Umbilical cord (tissue), 1 donor: ENCODE measurements at regions not wholly inside any gene's neighbourhood (a gene's known extent, or its start where the extent isn't known, plus 50 kb on each side); places are given as distances from the start of the nearest gene placed in this dataset.
A peak's percentile ranks its signal among the peaks of the same experiment; 100 is the strongest.
"Not testable (repeated sequence)": the region's sequence is repeated elsewhere in the genome, so short reads cannot be mapped to it uniquely, and the experiment has no call there.

Experiments used
- DNase-seq: peaks from one replicate; pipeline ENCODE4 v3.0.0-alpha.2; 2015; ENCODE audit warnings: low spot score

DNA sequence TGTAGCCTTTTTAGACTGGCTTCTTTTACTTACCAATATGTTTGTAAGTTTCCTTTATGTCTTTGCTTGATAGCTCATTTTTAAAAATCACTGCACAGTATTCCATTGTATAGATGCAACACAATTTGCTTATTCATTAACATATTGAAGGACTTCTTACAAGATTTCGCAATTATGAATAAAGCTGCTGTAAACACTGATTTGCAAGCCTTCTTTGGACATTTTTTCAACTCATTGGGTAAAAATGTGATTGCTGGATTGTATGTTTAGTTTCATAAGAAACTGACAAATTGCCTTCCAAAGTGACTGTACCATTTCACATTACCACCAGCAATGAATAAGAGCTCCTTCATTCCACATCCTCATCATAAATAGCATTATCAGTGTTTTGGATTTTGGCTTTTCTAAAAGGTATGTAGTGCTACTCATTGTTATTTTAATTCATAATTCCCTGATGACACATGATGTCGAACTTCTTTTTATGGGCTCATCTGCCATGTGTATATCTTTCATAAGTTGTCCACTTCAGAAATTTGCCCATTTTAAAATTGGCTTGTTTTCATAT lies 80.7 kb downstream of the TFAP2B start:
- DNase-seq = no peak

DNA sequence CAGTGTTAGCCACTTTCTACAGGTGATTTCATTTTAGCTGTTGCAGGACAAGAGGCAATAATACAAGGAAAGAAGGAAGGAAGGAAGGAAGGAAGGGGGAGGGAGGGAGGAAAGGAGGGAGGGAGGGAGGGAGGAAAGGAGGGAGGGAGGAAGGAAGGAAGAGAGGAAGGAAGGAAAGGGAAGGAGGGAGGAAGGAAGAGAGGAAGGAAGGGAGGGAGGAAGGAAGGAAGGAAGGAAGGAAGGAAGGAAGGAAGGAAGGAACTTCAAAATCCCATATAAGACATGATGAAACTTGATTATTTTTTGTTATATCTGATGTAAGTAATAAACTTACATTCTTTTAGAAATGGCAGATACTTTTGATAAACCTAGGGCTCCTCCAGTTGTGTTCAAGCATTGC lies 83.6 kb downstream of the TFAP2B start:
- no peak for DNase-seq

DNA sequence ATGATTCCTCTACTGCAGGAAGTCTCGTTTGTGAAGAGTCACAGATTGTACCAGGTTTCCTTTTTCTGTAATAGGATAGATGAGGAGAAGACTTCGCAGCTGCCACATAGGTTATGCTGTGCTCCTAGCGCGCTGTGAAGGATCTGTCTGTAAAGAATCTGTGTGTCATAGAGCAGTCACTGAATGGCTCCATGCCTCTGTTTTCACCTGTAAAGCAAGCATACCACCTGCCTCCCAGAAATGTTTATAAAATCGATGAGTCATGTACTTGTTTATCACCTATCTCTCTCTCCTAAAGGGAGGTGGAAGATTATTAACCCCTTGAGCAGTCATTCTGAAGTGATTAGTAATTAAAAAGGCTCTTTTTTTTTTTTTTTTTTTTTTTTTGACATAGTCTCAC lies 86.6 kb downstream of the TFAP2B start:
- DNase-seq = peak; percentile 22

DNA sequence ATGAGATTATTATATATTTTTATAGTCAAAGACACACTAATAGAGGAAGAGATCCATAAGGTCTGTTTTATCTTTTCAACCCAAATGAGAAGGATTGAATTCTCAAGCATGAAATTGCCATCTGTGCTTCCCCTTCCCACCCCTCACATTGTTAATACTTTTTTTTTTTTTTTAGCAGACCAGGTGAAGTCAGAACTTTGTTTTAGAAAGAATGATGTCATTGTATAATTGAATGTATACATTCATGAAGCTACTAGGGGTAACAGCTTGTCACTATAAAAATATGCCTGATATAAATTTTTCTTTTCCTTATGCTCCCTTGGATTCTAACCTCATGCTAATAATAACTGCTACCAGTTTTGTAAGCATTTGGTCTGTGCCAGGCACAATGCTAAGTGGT lies 88.9 kb downstream of the TFAP2B start:
- no peak for DNase-seq

DNA sequence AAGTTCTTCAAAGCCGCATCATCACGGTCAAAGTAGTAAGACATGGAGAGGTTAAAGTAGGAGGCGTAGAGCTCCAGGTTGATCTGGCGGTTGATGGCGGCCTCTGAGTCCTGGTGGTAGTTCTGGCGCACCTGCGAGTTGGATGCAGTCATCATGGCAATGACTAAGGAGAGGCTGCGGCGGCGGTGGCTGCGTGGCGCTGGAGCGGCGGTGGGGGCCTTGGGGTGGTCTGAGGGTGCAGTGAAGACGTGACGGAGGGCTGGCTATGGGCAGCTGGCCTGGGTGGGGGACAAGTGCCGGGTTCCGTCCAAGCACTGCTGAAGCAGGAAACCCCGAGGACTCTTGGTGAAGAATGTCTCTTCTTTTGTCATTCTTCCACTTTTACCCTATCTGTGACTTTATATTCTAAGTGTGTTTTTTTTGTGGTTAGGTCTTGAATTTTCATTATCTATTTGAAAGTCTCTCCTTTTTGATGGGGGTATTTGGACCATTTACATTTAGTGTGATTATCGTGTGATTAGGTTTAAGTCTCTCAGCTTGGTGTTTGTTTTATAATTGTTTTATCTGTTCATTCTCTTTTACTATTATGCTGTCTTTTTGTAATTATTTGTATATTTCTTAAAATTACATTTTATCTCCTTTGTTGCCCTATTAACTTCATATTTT lies 94.6 kb downstream of the TFAP2B start:
- no peak for DNase-seq

DNA sequence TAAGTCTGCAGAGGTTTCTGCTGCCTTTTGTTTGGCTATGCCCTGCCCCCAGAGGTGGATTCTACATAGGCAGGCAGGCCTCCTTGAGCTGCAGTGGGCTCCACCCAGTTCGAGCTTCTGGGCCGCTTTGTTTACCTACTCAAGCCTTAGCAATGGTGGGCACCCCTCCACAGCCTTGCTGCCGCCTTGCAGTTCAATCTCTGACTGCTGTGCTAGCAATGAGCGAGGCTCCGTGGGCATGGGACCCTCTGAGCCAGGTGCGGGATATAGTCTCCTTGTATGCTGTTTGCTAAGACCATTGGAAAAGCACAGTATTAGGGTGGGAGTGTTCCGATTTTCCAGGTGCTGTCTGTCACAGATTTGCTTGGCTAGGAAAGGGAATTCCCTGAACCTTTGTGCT lies 102.7 kb downstream of the TFAP2B start:
- not testable (repeated sequence) for DNase-seq

DNA sequence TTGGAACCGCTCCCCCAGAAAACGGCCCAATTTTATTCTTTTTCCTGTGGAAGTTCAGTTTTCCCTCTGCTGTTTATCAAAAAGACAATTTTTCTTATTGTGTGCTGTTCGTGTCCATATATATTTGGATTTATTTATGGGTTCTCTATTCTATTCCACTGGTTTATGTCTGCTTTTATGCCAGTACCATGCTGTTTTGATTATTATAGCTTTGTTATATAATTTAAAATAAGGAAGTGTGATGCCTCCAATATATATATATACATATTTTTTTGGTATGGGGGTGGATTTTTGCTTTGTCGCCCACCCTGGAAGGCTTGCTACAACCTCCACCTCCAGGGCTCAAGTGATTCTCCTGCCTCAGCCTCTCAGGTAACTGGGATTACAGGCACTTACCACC lies 103.3 kb downstream of the TFAP2B start:
- DNase-seq = no peak

DNA sequence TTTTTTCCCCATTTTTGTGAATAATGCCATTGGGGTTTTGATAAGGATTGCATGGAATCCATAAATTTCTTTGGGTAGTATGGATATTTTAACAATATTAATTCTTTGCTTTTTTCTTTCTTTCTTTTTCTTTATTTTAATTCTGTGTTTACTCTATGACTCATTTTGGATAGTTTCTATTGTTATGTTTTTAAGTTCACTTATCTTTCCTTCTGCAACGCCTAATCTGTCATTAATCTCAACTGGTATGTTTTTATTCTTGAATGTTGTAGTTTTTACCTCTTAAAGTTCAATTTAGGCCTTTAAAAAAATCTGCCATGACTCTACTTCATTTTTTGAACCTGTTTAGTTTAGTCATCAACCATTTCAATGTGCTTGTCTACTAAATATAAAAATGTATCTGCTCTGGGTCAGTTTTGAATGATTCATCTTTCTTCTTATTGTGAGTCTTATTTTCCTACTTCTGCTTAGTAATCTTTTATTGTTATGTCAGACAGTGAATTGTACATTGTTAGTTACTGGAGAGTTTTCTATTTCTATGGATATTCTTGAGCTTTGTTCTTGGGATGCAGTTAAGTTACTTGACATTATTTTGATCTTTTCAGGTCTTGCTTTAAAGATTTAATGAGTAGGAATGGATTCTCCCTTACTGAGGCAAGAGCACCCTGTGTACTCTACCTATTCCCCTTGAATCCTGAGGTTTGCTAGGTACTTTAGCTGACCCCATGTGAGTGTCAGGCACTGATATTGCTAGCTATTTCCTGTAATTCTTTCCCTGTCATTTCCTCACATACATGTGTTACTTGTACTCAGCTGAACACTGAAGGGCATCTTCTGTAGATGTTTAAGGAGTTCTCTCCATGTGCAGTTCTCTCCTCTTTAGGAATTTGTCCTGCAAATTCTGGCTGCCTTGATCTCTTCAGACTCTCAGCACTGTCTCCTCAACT lies 104.2 kb downstream of the TFAP2B start:
- DNase-seq = no peak

DNA sequence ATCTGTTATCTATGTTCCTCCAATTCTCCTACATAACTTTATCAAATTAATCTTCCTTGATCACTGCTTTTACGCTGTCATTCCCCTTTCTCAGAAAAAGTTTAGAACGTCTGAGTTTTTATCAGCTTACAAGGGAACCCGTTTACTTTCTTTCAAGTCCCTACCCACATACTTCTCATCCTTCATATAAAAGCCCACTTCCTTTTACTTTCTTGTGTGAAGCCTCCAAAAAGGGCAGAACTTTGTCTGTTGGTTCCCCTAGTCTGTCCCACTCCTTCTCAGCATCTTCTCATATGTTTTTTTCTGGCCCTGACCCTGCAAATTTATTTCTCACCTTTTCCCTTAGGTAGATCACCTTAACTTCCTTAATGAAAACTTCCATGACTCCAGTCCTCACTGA lies 106.1 kb downstream of the TFAP2B start:
- no peak for DNase-seq

DNA sequence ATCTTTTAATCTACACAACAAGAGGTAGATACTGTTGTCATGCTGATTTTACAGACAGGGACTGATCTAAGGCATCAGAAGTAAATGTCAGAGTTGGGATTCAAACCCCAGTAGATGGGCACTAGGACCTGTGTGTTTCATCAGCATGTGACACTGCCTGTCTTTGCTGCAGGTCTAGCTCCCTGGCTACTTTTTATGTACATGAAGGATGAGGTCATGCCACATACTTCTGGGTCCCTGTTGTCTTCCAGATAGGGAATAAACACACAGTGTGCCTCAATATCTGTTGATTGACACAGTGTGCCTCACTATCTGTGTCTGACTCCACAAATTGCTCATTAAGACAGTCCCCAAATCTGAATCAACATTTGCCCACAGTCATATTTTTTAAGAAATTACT lies 106.9 kb downstream of the TFAP2B start:
- DNase-seq = no peak

DNA sequence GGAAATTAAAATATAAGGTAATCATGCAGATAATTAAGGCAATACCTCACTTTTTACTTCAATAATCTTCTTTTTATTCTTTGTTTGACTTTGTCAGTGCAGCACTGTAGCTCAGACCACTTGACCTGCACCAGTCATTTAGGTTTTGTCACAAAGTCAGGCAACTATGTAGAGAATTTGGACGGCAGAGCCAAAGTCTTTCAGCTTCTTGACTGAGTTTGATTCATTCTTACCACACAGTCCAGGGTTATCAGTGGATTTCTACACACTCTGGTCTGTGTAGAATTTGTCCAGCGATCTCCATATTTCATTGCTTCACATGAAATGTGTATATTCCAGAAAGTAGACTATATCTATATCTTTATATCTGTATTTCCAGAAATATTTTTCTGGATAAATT lies 107.3 kb downstream of the TFAP2B start:
- peak; percentile 45 for DNase-seq

DNA sequence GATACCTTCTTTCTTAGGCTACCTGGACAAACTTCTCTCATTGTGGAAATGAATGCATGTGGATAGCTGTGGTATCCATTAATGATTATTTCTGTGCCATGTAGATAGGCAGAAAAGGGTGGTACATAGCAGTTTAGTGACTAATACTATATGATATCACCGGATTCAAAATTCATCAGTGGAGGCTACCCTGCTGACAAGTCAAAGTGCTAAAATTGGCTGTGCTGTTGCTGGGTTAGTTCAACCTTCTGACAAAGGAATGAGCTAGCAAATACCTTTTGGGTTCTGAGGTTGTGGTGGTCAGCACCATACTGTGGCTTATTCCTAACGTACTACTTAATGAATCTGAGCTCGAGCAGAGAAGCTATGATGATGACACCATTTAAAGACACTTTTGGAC lies 109.1 kb downstream of the TFAP2B start:
- no peak for DNase-seq

DNA sequence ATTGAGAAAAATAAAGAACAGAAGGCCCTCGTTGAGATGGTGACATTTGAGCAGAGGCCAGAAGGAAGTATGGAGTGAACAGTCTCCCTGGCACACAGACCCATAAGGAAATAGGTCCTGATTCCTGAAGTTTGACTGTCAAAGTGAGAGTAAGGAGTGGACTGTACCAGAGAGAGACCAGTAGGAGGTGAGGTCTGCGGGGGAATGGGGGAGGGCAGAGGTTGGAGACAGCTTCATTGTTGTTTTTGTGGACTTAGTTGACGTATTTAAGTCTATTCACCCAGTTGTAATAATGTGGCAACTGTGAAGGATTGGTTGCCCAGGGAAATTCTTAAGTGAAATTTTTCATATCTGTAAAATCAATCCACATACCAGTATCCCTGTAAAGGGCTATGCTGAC lies 110.7 kb downstream of the TFAP2B start:
- no peak for DNase-seq

DNA sequence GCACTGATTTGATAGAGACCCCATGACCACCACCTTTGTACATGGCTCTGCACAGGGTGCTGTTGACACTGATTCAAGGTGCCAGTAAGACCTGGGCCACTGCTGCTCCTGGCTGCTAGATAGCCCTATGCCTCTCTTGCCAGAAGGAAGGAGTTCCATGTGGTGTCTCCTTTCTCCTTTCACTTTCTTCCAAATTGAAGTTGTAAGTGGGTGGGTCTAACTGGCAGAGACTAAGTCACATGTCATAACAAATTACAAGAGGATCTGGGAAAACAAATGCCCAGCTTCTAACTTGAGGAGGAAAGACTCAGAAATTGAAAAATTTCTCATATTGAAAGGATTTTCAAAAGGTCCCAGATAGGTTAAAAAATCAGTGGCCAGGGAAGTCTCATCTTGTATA lies 116.8 kb downstream of the TFAP2B start:
- no peak for DNase-seq

DNA sequence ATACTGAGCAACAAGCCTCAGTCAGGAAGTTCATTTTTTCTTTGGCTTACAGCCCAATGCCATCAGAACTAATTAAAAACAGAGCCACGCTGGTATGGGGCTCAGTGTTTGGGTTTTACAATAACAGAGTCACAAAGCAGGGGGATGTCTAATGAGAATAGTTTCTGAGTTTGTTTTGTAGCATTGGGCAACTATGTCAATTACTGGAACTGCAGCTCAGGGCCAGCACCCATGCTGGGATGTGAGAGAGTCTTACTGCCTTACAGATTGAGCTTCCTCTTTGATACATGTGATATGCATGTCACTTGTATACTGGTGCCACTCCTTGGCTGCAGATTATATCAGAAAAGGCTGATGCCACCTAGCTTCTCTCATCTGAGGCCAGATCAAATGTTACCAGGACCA lies 117.6 kb downstream of the TFAP2B start:
- DNase-seq = peak; percentile 18

DNA sequence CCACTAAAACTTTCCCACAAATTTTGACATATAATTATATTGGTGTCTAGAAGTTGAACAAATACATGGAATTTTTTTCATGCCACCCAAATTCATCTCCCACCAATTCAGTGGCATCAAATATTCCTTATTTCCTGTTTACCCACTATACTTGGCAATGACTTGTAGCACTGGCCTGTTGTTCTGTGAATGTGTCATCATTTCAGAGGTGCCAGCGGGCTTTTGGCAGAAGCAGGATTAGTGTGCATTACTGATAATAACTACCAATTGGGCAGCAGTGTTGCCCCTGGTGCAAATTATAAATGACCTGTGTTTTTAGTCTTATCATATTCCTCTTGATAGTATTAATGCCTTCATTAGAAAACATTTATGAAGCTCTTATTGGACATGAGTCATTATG lies 121.3 kb downstream of the TFAP2B start:
- no peak for DNase-seq

DNA sequence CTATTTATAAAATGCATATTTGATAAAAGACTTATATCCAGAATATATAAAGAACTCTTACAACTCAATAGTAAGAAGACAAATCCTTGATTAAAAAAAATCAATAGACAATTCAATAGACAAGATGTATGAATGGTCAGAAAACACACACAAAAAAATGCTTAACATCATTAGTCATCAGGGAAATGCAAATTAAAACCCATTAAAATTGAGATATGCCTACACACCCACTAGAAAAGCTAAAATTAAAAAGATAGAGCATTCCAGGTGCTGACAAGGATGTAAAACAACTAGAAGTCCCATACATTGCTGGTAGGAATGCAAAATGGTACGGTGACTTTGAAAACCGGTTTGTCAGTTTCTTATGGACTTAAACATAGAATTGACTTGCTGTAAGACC lies 127.1 kb downstream of the TFAP2B start:
- no peak for DNase-seq

DNA sequence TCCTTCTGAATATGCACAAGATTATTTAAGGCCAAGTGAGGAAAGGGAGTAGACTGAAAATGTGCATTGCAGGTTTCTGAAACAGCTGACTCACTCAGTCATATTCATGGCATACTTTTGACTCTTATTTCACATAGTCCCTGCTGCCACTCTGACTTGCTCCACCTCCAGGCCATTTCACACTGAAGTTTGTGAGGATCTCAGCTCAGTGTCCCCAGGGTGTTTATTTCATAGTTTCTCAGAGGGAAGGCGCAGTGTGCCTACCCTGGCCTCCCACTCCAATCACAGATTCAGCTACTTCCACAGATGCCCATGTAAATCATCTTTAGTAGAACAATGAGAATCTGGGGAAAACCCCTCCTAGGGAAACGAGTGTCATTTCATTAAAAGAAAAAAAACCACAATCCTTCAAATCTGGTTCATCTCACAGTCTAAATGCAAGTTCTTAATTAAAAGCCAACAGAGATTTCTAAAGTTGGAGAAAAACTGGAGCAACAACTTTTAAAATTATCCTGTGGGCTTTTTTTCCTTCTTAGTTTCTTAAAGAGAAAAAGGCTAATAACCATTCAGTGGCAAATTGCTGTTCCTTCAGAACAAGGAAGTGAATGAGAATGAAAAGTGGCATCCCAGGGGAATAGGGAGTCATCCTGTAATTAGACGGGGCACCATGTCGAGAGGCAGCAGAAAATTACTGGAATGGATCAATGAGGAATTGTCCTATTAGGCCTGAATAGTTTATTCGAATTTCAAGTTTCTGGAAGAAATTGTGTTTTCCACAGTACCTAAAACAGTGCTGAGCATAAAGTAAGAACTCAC lies 133.6 kb downstream of the TFAP2B start:
- DNase-seq = peak; percentile 33

DNA sequence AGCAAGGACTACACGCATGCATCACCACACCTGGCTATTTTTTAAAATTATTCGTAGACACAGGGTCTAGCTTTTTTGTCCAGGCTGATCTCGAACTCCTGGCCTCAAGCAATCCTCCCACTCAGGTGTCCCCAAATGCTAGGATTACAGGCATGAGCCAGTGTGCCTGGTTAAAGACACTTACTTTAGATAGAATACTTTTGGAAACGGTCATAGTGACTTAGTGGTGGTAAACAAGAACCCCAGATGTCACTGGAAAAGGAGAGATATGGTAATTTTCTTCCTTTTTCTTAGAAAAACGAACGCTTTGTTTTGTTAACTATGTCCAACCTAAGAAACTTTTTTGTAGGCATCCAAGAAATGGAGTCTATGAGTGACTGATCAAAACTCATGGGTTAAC lies 137.3 kb downstream of the TFAP2B start:
- DNase-seq = no peak

DNA sequence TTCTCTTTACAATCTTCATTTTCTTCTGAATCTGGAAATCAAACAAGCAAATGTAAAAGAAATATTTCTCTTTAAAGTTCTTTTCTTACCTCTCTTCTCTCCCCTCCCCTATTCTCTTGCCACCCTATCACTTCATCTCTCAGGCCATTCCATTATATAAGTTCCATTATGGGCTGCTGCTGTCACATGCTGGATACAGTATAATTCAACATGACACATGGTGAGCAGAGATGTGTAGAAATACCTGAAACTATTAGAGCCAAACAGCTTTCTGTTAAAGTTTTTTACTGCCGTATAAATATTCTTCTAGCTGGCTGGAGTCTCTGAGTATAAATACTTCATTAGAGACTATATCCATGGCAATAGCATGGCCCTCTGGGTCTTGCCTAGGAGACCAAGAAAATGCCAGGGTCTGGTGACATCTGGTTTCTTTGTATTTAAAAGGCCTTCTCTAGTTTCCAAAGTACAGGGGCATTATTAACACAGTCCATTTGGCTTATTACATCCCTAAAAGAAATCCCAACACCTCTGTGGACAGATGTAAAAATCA lies 139.6 kb downstream of the TFAP2B start:
- DNase-seq = no peak

DNA sequence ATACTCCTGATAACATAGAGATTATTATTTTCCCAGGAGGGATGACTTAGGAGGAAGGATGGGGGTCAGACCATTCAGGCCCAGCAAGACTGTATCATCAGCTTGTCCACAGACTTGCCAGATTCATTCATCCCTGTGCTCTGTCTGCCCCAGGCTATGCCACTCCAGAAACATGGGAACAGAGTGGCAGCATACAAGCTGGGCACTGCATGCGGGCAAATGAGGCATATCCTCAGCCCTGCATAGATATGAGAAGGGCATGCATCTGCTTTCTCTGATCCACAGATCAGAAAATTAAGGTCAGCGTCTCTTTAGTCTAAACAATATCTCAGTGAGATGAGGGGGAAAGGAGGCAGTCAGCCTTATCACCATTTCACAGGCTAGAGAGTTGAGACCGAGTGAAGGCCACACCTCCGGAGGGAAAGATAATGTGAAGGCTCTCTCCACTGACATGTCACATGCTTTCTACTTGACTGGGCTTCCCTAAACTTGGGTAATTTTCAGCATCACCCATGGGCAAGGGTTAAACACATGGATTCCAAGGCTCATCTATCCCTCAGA lies 140.5 kb downstream of the TFAP2B start:
- DNase-seq = no peak
